H1 (cell line): ENCODE measurements at regions not wholly inside any gene's neighbourhood (a gene's known extent, or its start where the extent isn't known, plus 50 kb on each side); places are given as distances from the start of the nearest gene placed in this dataset.

Source experiments
- BRCA1 ChIP-seq: IDR thresholded peaks from 2 replicates; pipeline ENCODE4 v1.6.1; 2012; ENCODE audit warnings: low read depth, low read length, improper control_type of control experiment
- CHD1 ChIP-seq: IDR thresholded peaks from 2 replicates; pipeline ENCODE4 v1.6.1; 2012; ENCODE audit warnings: low read depth, low read length, improper control_type of control experiment
- FOSL1 ChIP-seq: IDR thresholded peaks from 2 replicates; pipeline ENCODE4 v1.6.1; 2011; ENCODE audit warnings: mild to moderate bottlenecking, low read depth, low read length, moderate library complexity; ENCODE audit not compliant: insufficient read depth
- TEAD4 ChIP-seq: IDR thresholded peaks from 2 replicates; pipeline ENCODE4 v1.6.1; 2012; ENCODE audit warnings: low read depth, low read length, inconsistent platforms, mixed read lengths

- TF ChIP-seq BRCA1 (no peak), CHD1 (no peak), FOSL1 (no peak), TEAD4 (no peak)
Observed at GRCh38 chr14:40365305-40365704, 933.1 kb upstream of the FBXO33 start (continued).
